SH-SY5Y (cell line): ENCODE measurements at regions not wholly inside any gene's neighbourhood (a gene's known extent, or its start where the extent isn't known, plus 50 kb on each side); places are given as distances from the start of the nearest gene placed in this dataset.

Source experiments
- GATA2 ChIP-seq: IDR thresholded peaks from 2 replicates; pipeline ENCODE4 v1.6.1; 2011; ENCODE audit warnings: mild to moderate bottlenecking, low read depth, low read length
- GATA3 ChIP-seq: IDR thresholded peaks from 2 replicates; pipeline ENCODE4 v1.6.1; 2011; ENCODE audit warnings: low read depth, mild to moderate bottlenecking, low read length, moderate library complexity

DNA sequence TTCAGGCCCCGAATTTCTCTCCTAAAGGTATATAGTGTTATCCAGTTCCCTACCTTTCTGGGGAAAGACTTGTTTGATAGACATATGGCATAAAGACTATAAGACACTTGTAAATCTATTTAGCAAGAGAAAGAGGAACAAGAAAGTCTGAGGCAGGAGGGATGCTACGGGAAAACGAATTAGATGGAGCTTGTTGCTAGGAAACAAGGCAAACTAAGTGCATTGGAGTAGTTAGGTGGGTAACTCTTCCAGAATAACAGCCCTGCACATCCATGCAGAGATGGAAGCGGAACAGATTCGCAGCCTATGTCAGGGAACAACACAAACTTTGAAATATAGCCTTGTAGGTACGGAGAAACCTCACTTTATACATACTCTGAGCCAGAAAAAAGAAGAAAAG is 810.3 kb upstream of the CRIM1 start:
- no peak for TF ChIP-seq GATA2
- TF ChIP-seq GATA3: no peak
